ENCODE measurements at regions not wholly inside any gene's neighbourhood (a gene's known extent, or its start where the extent isn't known, plus 50 kb on each side); places are given as distances from the start of the nearest gene placed in this dataset.

GRCh38 chr13:50699874-50700663 lies 143.4 kb downstream of the DLEU7 start:
- DNase-seq, result no peak

- DNase-seq, result no peak
Measured at GRCh38 chr13:50700664-50701305, 142.7 kb downstream of the DLEU7 start.

GRCh38 chr13:50701469-50701868 lies 142.0 kb downstream of the DLEU7 start:
- DNase-seq, result no peak

GRCh38 chr13:50706505-50706904 lies 137.0 kb downstream of the DLEU7 start:
- no peak for DNase-seq

- DNase-seq, result no peak
Measured at GRCh38 chr13:50707628-50708027, 135.9 kb downstream of the DLEU7 start.

- no peak for DNase-seq
Measured at GRCh38 chr13:50708461-50708860, 135.0 kb downstream of the DLEU7 start.

- no peak for DNase-seq
Measured at GRCh38 chr13:50709058-50709457, 134.4 kb downstream of the DLEU7 start.

- no peak for DNase-seq
Measured at GRCh38 chr13:50711131-50711815, 132.2 kb downstream of the DLEU7 start.

- no peak for DNase-seq
Measured at GRCh38 chr13:50711996-50712395, 131.5 kb downstream of the DLEU7 start.

GRCh38 chr13:50712456-50712855 lies 131.0 kb downstream of the DLEU7 start:
- no peak for DNase-seq

GRCh38 chr13:50712881-50713280 lies 130.6 kb downstream of the DLEU7 start:
- DNase-seq, result no peak

GRCh38 chr13:50713523-50714248 lies 129.8 kb downstream of the DLEU7 start:
- no peak for DNase-seq

- no peak for DNase-seq
Measured at GRCh38 chr13:50714891-50715290, 128.6 kb downstream of the DLEU7 start.

- no peak for DNase-seq
Measured at GRCh38 chr13:50715402-50716146, 127.9 kb downstream of the DLEU7 start.

GRCh38 chr13:50720861-50721671 lies 122.4 kb downstream of the DLEU7 start:
- no peak for DNase-seq

GRCh38 chr13:50721672-50721992 lies 121.9 kb downstream of the DLEU7 start:
- DNase-seq, result no peak

GRCh38 chr13:50722440-50723125 lies 120.9 kb downstream of the DLEU7 start:
- no peak for DNase-seq

GRCh38 chr13:50724438-50724837 lies 119.1 kb downstream of the DLEU7 start:
- no peak for DNase-seq

GRCh38 chr13:50724913-50725312 lies 118.6 kb downstream of the DLEU7 start:
- DNase-seq, result no peak

GRCh38 chr13:50726164-50726563 lies 117.3 kb downstream of the DLEU7 start:
- DNase-seq, result no peak

- DNase-seq, result no peak
Measured at GRCh38 chr13:50729177-50729576, 114.3 kb downstream of the DLEU7 start.

Measured in stimulated activated CD4-positive, alpha-beta T cell treated with anti-CD3 and anti-CD28 coated beads, Interleukin-12 subunit alpha, Interleukin-12 subunit beta, amount 100 ng/mL, for 4 hours (primary cell).